Stomach (tissue), 4 donors: ENCODE measurements at regions not wholly inside any gene's neighbourhood (a gene's known extent, or its start where the extent isn't known, plus 50 kb on each side); places are given as distances from the start of the nearest gene placed in this dataset.

ENCODE experiments used
- EP300 ChIP-seq: sonication (generic); formaldehyde crosslinking; IDR thresholded peaks from one replicate; pipeline ENCODE4 v1.6.1; 2017; ENCODE audit warnings: antibody characterized with exemption
- POLR2A ChIP-seq, 4 donors: fragments of 450-650 bp; IDR thresholded peaks; one replicate each; pipeline ENCODE4 v1.6.1; 2016; ENCODE audit warnings: antibody characterized with exemption in 4 of 4, control low read depth in 2 of 4, mild to moderate bottlenecking in 1 of 4, moderate library complexity in 1 of 4
- POLR2AphosphoS5 ChIP-seq, 3 donors: sonication (generic); formaldehyde crosslinking; IDR thresholded peaks; one replicate each; pipeline ENCODE4 v1.6.1; 2016; ENCODE audit warnings: antibody characterized with exemption in 3 of 3
- TF ChIP-seq, protein P1 (sequence below), 7 experiments: fragments of 450-650 bp in 4 of 7; fragments of 200-600 bp in 3 of 7; sonication (generic) in 3 of 7; IDR thresholded peaks; one replicate each; pipeline ENCODE4 v1.5.1; 2016 to 2019; ENCODE audit warnings: antibody characterized with exemption in 7 of 7, control low read depth in 2 of 7, mild to moderate bottlenecking in 1 of 7

- TF ChIP-seq, protein P1, sequence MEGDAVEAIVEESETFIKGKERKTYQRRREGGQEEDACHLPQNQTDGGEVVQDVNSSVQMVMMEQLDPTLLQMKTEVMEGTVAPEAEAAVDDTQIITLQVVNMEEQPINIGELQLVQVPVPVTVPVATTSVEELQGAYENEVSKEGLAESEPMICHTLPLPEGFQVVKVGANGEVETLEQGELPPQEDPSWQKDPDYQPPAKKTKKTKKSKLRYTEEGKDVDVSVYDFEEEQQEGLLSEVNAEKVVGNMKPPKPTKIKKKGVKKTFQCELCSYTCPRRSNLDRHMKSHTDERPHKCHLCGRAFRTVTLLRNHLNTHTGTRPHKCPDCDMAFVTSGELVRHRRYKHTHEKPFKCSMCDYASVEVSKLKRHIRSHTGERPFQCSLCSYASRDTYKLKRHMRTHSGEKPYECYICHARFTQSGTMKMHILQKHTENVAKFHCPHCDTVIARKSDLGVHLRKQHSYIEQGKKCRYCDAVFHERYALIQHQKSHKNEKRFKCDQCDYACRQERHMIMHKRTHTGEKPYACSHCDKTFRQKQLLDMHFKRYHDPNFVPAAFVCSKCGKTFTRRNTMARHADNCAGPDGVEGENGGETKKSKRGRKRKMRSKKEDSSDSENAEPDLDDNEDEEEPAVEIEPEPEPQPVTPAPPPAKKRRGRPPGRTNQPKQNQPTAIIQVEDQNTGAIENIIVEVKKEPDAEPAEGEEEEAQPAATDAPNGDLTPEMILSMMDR (IDR thresholded peaks at IDR 0.05): no peak
- TF ChIP-seq EP300: no peak
- no peak for TF ChIP-seq POLR2A (IDR thresholded peaks at IDR 0.05)
- no peak for TF ChIP-seq POLR2AphosphoS5 (IDR thresholded peaks at IDR 0.05)
Observed at GRCh38 chr2:160794926-160795325, 301.3 kb upstream of the RBMS1 start.
